Activated T-helper 17 cell treated with anti-CD3 and anti-CD28 coated beads, Interleukin-2, amount 50 U/mL, for 72 hours (primary cell): ENCODE measurements at regions not wholly inside any gene's neighbourhood (a gene's known extent, or its start where the extent isn't known, plus 50 kb on each side); places are given as distances from the start of the nearest gene placed in this dataset.
"Not testable (repeated sequence)": the region's sequence is repeated elsewhere in the genome, so short reads cannot be mapped to it uniquely, and the experiment has no call there.

Source experiments
- ATAC-seq: fragments of 150-1000 bp; cut with Tn5 transposase; replicated peaks from 2 replicates; pipeline ENCODE4 v1.10.0; 2021; ENCODE audit warnings: mild to moderate bottlenecking, moderate library complexity
- H3K27ac Mint-ChIP-seq: one replicate; pipeline ENCODE4 v1.8.0; 2022; ENCODE audit warnings: mixed read lengths
- H3K27me3 Mint-ChIP-seq: one replicate; pipeline ENCODE4 v1.8.0; 2022; ENCODE audit warnings: mixed read lengths
- H3K36me3 Mint-ChIP-seq: one replicate; pipeline ENCODE4 v1.8.0; 2022; ENCODE audit warnings: low read depth, mild to moderate bottlenecking, mixed read lengths
- H3K4me1 Mint-ChIP-seq: one replicate; pipeline ENCODE4 v1.8.0; 2022; ENCODE audit warnings: mixed read lengths
- H3K4me3 Mint-ChIP-seq: one replicate; pipeline ENCODE4 v1.8.0; 2022; ENCODE audit warnings: mild to moderate bottlenecking, mixed read lengths
- H3K9me3 Mint-ChIP-seq: one replicate; pipeline ENCODE4 v1.8.0; 2022; ENCODE audit warnings: mixed read lengths

- not testable (repeated sequence) for H3K4me1 Mint-ChIP-seq, H3K27ac Mint-ChIP-seq, H3K4me3 Mint-ChIP-seq, ATAC-seq, H3K27me3 Mint-ChIP-seq, H3K36me3 Mint-ChIP-seq, H3K9me3 Mint-ChIP-seq
These were observed 246.9 kb upstream of the PLGLB2 start for GRCh38 chr2:87500951-87501350.

- H3K4me1 Mint-ChIP-seq, H3K36me3 Mint-ChIP-seq, H3K9me3 Mint-ChIP-seq, H3K27me3 Mint-ChIP-seq, H3K27ac Mint-ChIP-seq, ATAC-seq, H3K4me3 Mint-ChIP-seq: not testable (repeated sequence)
These were observed 244.9 kb upstream of the PLGLB2 start for GRCh38 chr2:87502948-87503347.

- H3K4me3 Mint-ChIP-seq, H3K36me3 Mint-ChIP-seq, H3K9me3 Mint-ChIP-seq, ATAC-seq, H3K4me1 Mint-ChIP-seq, H3K27me3 Mint-ChIP-seq, H3K27ac Mint-ChIP-seq: not testable (repeated sequence)
These were observed 242.6 kb upstream of the PLGLB2 start for GRCh38 chr2:87505239-87505638.

GRCh38 chr2:87505909-87506308 is 242.0 kb upstream of the PLGLB2 start:
- H3K9me3 Mint-ChIP-seq, H3K36me3 Mint-ChIP-seq, H3K4me1 Mint-ChIP-seq, H3K4me3 Mint-ChIP-seq, ATAC-seq, H3K27me3 Mint-ChIP-seq, H3K27ac Mint-ChIP-seq: not testable (repeated sequence)

GRCh38 chr2:87507378-87508348 is 240.2 kb upstream of the PLGLB2 start:
- not testable (repeated sequence) for H3K4me3 Mint-ChIP-seq, H3K27me3 Mint-ChIP-seq, H3K27ac Mint-ChIP-seq, H3K9me3 Mint-ChIP-seq, H3K36me3 Mint-ChIP-seq, H3K4me1 Mint-ChIP-seq
- ATAC-seq: peak; percentile 6

GRCh38 chr2:87511195-87511778 is 236.6 kb upstream of the PLGLB2 start:
- peak; percentile 53 for ATAC-seq
- H3K9me3 Mint-ChIP-seq, H3K27me3 Mint-ChIP-seq: not testable (repeated sequence)

GRCh38 chr2:87512864-87513530 is 234.9 kb upstream of the PLGLB2 start:
- H3K27me3 Mint-ChIP-seq, H3K9me3 Mint-ChIP-seq, H3K36me3 Mint-ChIP-seq, ATAC-seq, H3K4me1 Mint-ChIP-seq: not testable (repeated sequence)
- Mint-ChIP-seq H3K27ac (peak overlapping the region; percentile 59), H3K4me3 (peak overlapping the region; percentile 33)

More at GRCh38 chr2:87511195-87511778, 236.6 kb upstream of the PLGLB2 start:
- not testable (repeated sequence) for H3K4me3 Mint-ChIP-seq, H3K27ac Mint-ChIP-seq, H3K36me3 Mint-ChIP-seq, H3K4me1 Mint-ChIP-seq

GRCh38 chr2:87514034-87514433 is 233.9 kb upstream of the PLGLB2 start:
- not testable (repeated sequence) for H3K36me3 Mint-ChIP-seq, H3K9me3 Mint-ChIP-seq, H3K4me3 Mint-ChIP-seq, H3K27me3 Mint-ChIP-seq, H3K27ac Mint-ChIP-seq, H3K4me1 Mint-ChIP-seq
- peak; percentile 8 for ATAC-seq

GRCh38 chr2:87514515-87514914 is 233.4 kb upstream of the PLGLB2 start:
- not testable (repeated sequence) for ATAC-seq, H3K36me3 Mint-ChIP-seq, H3K4me1 Mint-ChIP-seq, H3K4me3 Mint-ChIP-seq, H3K27me3 Mint-ChIP-seq, H3K27ac Mint-ChIP-seq, H3K9me3 Mint-ChIP-seq

- Mint-ChIP-seq H3K4me3 (peak overlapping the region; percentile 55), H3K27ac (peak overlapping the region; percentile 64)
- ATAC-seq: not testable (repeated sequence)
These were observed 232.7 kb upstream of the PLGLB2 start for GRCh38 chr2:87515226-87515625.

GRCh38 chr2:87515875-87516274 is 232.0 kb upstream of the PLGLB2 start:
- not testable (repeated sequence) for H3K4me3 Mint-ChIP-seq
- peak; percentile 33 for ATAC-seq

More at GRCh38 chr2:87515226-87515625, 232.7 kb upstream of the PLGLB2 start:
- H3K27me3 Mint-ChIP-seq, H3K36me3 Mint-ChIP-seq, H3K4me1 Mint-ChIP-seq, H3K9me3 Mint-ChIP-seq: not testable (repeated sequence)

GRCh38 chr2:87516369-87516967 is 231.4 kb upstream of the PLGLB2 start:
- not testable (repeated sequence) for H3K9me3 Mint-ChIP-seq, H3K27ac Mint-ChIP-seq, H3K4me1 Mint-ChIP-seq, H3K27me3 Mint-ChIP-seq, H3K36me3 Mint-ChIP-seq, ATAC-seq
- H3K4me3 Mint-ChIP-seq: peak overlapping the region; percentile 33

More at GRCh38 chr2:87515875-87516274, 232.0 kb upstream of the PLGLB2 start:
- H3K27ac Mint-ChIP-seq, H3K9me3 Mint-ChIP-seq, H3K27me3 Mint-ChIP-seq, H3K4me1 Mint-ChIP-seq, H3K36me3 Mint-ChIP-seq: not testable (repeated sequence)

- not testable (repeated sequence) for H3K27me3 Mint-ChIP-seq, H3K9me3 Mint-ChIP-seq, ATAC-seq, H3K27ac Mint-ChIP-seq, H3K4me1 Mint-ChIP-seq
- Mint-ChIP-seq H3K4me3 (peak overlapping the region; percentile 33), H3K36me3 (peaks cover 19% of the 10 kb centered on the region)
These were observed 230.4 kb upstream of the PLGLB2 start for GRCh38 chr2:87517438-87517837.

GRCh38 chr2:87518066-87518465 is 229.8 kb upstream of the PLGLB2 start:
- Mint-ChIP-seq H3K36me3 (peaks cover 23% of the 10 kb centered on the region), H3K4me3 (peak overlapping the region; percentile 30)
- not testable (repeated sequence) for H3K9me3 Mint-ChIP-seq, H3K27ac Mint-ChIP-seq, ATAC-seq, H3K4me1 Mint-ChIP-seq, H3K27me3 Mint-ChIP-seq
